CD4-positive, alpha-beta memory T cell (primary cell): ENCODE measurements at regions not wholly inside any gene's neighbourhood (a gene's known extent, or its start where the extent isn't known, plus 50 kb on each side); places are given as distances from the start of the nearest gene placed in this dataset.

Experiments
- CTCF ChIA-PET: fragments of 350-600 bp; sonication (Branson Sonifier 250); formaldehyde crosslinking; loops from one replicate; lab custom pipeline; 2021; ENCODE audit warnings: inconsistent platforms; ENCODE audit not compliant: partially characterized antibody; lab: Charles Lee
- POLR2A ChIA-PET: fragments of 350-600 bp; sonication (Branson Sonifier 250); formaldehyde crosslinking; loops from one replicate; lab custom pipeline; 2021; ENCODE audit not compliant: partially characterized antibody; lab: Charles Lee
- DNase-seq, 5 donors: peaks; one replicate each; pipeline versions ENCODE4 v3.0.0 to v3.0.0-alpha.2; 2020 to 2022; ENCODE audit warnings: mixed read lengths in 1 of 5
- H3K27ac ChIP-seq: one replicate; pipeline ENCODE4 v1.7.0; 2013; ENCODE audit warnings: low read depth, low read length
- H3K27me3 ChIP-seq: 2 replicates; pipeline ENCODE4 v1.7.0; 2013; ENCODE audit warnings: mild to moderate bottlenecking, low read length, moderate library complexity; ENCODE audit not compliant: insufficient read depth
- H3K36me3 ChIP-seq: 2 replicates; pipeline ENCODE4 v1.7.0; 2013; ENCODE audit warnings: mild to moderate bottlenecking, low read length, moderate library complexity; ENCODE audit not compliant: insufficient read depth
- H3K4me1 ChIP-seq: 2 replicates; pipeline ENCODE4 v1.7.0; 2013; ENCODE audit warnings: mild to moderate bottlenecking, low read length, moderate library complexity; ENCODE audit not compliant: insufficient read depth
- H3K4me3 ChIP-seq, 2 donors: one replicate each; pipeline ENCODE4 v1.7.0; 2013; ENCODE audit warnings: low read length in 2 of 2, mild to moderate bottlenecking in 1 of 2
- H3K9me3 ChIP-seq, 2 donors: one replicate each; pipeline ENCODE4 v1.7.0; 2013; ENCODE audit warnings: low read length in 2 of 2, control low read depth in 1 of 2; ENCODE audit not compliant: control insufficient read depth in 1 of 2
- H3K27ac Mint-ChIP-seq, 7 donors: one replicate each; pipeline ENCODE4 v1.8.0; 2020 to 2021; ENCODE audit warnings: mixed read lengths in 7 of 7, mild to moderate bottlenecking in 6 of 7, inconsistent platforms in 3 of 7, moderate library complexity in 3 of 7
- H3K27me3 Mint-ChIP-seq, 2 donors: one replicate each; pipeline ENCODE4 v1.8.0; 2020 to 2021; ENCODE audit warnings: mixed read lengths in 2 of 2
- H3K36me3 Mint-ChIP-seq, 2 donors: one replicate each; pipeline ENCODE4 v1.8.0; 2020 to 2021; ENCODE audit warnings: mixed read lengths in 2 of 2, inconsistent platforms in 1 of 2, mild to moderate bottlenecking in 1 of 2
- H3K4me1 Mint-ChIP-seq, 4 donors: one replicate each; pipeline ENCODE4 v1.8.0; 2020 to 2021; ENCODE audit warnings: mixed read lengths in 4 of 4, mild to moderate bottlenecking in 1 of 4
- H3K4me3 Mint-ChIP-seq, 8 donors: one replicate each; pipeline ENCODE4 v1.8.0; 2020 to 2021; ENCODE audit warnings: mixed read lengths in 8 of 8, mild to moderate bottlenecking in 7 of 8, moderate library complexity in 6 of 8, inconsistent platforms in 3 of 8
- H3K9me3 Mint-ChIP-seq, 8 donors: one replicate each; pipeline ENCODE4 v1.8.0; 2020 to 2021; ENCODE audit warnings: mixed read lengths in 8 of 8, mild to moderate bottlenecking in 5 of 8, inconsistent platforms in 3 of 8, moderate library complexity in 1 of 8
- intact Hi-C: fragments of 100-400 bp; cut with micrococcal nuclease; formaldehyde crosslinking; loops from one replicate; pipeline ENCODE4 v1.15.1; 2023

DNA sequence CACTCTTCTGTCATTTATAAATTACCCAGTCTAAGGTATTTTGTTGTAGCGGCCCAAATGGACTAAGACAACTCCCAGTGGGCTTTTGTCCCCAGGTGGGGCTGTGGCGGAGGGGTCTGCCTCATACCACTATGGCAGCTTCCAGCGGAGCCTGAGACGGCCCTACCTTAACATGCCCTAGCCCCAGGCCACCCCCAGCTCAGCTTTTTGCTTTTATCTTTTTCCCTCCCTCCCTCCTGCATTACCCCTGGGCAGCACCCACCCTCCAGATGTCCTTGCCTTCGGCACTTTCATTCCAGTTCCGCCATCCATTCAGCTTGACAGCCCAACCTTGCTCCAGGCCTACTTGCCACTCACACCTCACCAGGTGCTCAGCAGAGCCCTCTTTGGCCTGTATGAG, 307.3 kb downstream of the PTPRU start:
- ChIA-PET CTCF (no interaction called here), POLR2A (no interaction called here)
- H3K36me3 Mint-ChIP-seq, result no peaks in the 10 kb centered on the region
- H3K4me3 Mint-ChIP-seq, result no peak overlapping the region
- Histone ChIP-seq H3K4me3 (no peak overlapping the region), H3K27me3 (no peaks in the 10 kb centered on the region), H3K9me3 (no peaks in the 10 kb centered on the region), H3K27ac (no peak overlapping the region), H3K4me1 (no peaks in the 10 kb centered on the region), H3K36me3 (no peaks in the 10 kb centered on the region)
- no peak for DNase-seq
- peaks cover 0 to 3% (median 0%) of the 10 kb centered on the region in 8 donors for H3K9me3 Mint-ChIP-seq
- no peaks in the 10 kb centered on the region for H3K4me1 Mint-ChIP-seq
- H3K27ac Mint-ChIP-seq, result no peak overlapping the region
- H3K27me3 Mint-ChIP-seq, result peaks cover 0 to 5% of the 10 kb centered on the region in 2 donors
- intact Hi-C loops, result no loop called here

DNA sequence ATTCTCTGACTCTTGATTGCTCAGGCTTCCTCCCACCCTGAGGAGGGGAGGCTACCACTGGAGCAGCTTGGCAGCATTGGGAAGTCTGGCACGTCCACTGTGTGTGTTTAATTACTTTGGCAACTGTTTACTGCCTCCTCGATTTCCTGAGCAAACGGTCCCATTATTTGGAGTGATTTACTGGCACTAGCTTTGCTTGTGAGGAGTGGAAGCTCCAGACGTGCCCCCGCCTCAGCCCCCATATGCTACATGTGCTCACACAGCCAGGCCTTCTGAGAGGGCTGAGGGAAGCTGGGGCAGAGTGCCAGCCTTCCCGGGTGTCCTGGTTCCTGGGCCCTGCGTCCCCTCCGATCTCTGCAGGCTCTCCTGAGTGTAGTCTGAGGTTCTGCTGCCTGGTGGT, 306.2 kb downstream of the PTPRU start:
- ChIA-PET CTCF (no interaction called here), POLR2A (no interaction called here)
- Histone ChIP-seq H3K27ac (no peak overlapping the region), H3K27me3 (no peaks in the 10 kb centered on the region), H3K4me1 (no peaks in the 10 kb centered on the region), H3K4me3 (no peak overlapping the region), H3K9me3 (no peaks in the 10 kb centered on the region), H3K36me3 (no peaks in the 10 kb centered on the region)
- Mint-ChIP-seq H3K4me1 (no peaks in the 10 kb centered on the region), H3K27me3 (peaks cover 0 to 8% of the 10 kb centered on the region in 2 donors), H3K27ac (no peak overlapping the region), H3K9me3 (peaks cover 0 to 3% (median 0%) of the 10 kb centered on the region in 8 donors), H3K4me3 (no peak overlapping the region), H3K36me3 (no peaks in the 10 kb centered on the region)
- intact Hi-C loops, result no loop called here
- no peak for DNase-seq

DNA sequence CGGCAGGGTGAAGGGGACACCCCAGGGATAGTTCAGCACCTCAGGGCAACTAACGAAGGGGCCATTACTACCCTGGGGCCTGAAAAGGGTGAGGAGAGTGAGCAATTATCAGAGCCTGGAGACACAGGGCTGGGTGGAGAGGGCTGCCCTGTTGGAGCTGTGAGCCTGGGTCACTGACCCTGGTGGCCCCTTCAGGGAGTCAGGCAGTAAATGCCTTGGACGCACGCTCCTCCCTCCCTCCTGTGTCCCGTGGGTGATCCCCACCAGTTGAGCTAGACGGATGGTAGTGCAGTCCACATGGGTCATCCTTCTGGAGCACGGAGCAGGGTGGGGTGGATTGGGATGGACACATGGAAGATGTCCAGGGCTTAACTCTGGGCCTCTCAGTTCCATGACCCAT, 305.3 kb downstream of the PTPRU start:
- CTCF ChIA-PET, result no interaction called here
- H3K36me3 Mint-ChIP-seq, result no peaks in the 10 kb centered on the region

DNA sequence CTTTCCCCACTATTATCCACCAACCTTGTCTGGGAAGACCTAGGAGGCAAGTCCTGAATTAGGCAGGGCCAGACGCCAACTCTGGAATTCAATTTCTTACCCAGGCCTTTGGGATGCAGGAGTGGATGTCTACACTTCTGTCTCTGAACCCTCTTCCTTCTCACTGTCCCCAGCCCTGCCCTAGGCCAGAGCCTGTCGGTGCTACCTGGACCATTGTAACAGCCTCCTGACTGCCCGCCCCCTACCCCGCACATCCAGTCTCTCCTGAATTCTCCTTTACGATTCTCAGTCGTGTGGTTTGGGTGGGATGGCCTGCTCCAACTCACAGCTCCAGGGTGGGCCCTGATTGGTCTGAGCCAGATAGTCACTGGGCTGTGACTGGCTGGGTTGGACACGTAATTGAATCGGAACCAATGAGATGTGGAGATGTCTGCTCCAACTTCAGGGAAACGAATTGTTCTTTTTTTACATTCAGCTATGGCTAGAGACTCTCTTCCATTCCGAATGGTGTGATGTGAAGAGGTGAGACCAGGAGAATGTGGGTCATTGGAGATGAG, 304.6 kb downstream of the PTPRU start:
- Histone ChIP-seq H3K27me3 (no peaks in the 10 kb centered on the region), H3K36me3 (no peaks in the 10 kb centered on the region), H3K9me3 (no peaks in the 10 kb centered on the region), H3K4me3 (no peak overlapping the region), H3K4me1 (no peaks in the 10 kb centered on the region), H3K27ac (no peak overlapping the region)
- peaks cover 0 to 8% of the 10 kb centered on the region in 2 donors for H3K27me3 Mint-ChIP-seq
- DNase-seq, result no peak
- ChIA-PET POLR2A (no interaction called here), CTCF (no interaction called here)
- intact Hi-C loops, result no loop called here
- peaks cover 0 to 3% (median 0%) of the 10 kb centered on the region in 8 donors for H3K9me3 Mint-ChIP-seq
- H3K4me1 Mint-ChIP-seq, result no peaks in the 10 kb centered on the region
- no peak overlapping the region for H3K4me3 Mint-ChIP-seq
- H3K36me3 Mint-ChIP-seq, result no peaks in the 10 kb centered on the region
- no peak overlapping the region for H3K27ac Mint-ChIP-seq

More for the DNA sequence above, 305.3 kb downstream of the PTPRU start:
- Mint-ChIP-seq H3K4me1 (no peaks in the 10 kb centered on the region), H3K4me3 (no peak overlapping the region), H3K27ac (no peak overlapping the region), H3K9me3 (peaks cover 0 to 3% (median 0%) of the 10 kb centered on the region in 8 donors), H3K27me3 (peaks cover 0 to 8% of the 10 kb centered on the region in 2 donors)
- no peaks in the 10 kb centered on the region for H3K4me1 ChIP-seq
- no peaks in the 10 kb centered on the region for H3K27me3 ChIP-seq
- intact Hi-C loops, result no loop called here
- DNase-seq, result no peak
- POLR2A ChIA-PET, result no interaction called here
- no peaks in the 10 kb centered on the region for H3K36me3 ChIP-seq
- H3K4me3 ChIP-seq, result no peak overlapping the region
- H3K27ac ChIP-seq, result no peak overlapping the region
- H3K9me3 ChIP-seq, result no peaks in the 10 kb centered on the region

DNA sequence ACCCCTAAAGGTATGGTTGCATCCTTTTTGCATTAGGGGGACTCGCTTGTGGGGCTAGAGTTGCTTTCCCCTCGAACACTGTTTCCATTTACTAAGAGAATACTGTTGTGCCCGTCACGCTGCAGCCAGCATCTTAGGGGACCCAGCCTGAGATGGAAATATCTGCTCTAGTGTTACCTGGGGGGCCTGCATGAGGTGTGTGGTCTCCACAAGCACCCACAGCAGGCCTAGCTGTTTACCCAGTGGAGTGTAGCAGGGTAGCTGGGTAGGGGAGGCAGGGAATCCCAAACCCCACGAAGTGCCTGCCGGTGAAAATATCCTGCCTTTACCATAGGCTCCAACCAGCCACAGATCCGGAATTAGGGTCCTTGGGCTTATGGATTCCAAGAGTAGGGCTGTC, 303.6 kb downstream of the PTPRU start:
- H3K9me3 Mint-ChIP-seq, result peaks cover 0 to 3% (median 0%) of the 10 kb centered on the region in 8 donors

DNA sequence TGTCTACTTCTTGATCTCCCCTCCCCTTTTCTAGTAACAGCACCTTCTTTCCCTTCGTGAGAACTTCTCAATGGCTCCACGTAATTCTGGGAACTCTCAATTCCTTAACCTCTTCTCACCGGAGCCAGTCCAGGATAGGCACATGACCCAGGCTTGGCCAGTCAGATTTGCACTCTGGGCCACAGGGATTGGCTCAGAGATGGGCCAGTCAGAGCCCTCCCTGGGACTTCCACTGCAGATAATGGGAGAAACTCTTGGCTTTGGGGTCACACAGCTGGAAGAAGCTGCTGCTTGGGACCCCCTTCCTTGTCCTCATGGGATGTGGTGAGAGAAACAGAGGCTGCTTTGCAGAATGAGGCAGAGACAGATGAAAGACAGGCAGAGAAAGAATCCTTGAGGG, 302.3 kb downstream of the PTPRU start:
- Mint-ChIP-seq H3K9me3 (peaks cover 0 to 7% (median under 1%) of the 10 kb centered on the region in 8 donors), H3K36me3 (no peaks in the 10 kb centered on the region), H3K4me3 (no peak overlapping the region), H3K4me1 (no peaks in the 10 kb centered on the region), H3K27ac (no peak overlapping the region), H3K27me3 (peaks cover 0 to 6% of the 10 kb centered on the region in 2 donors)
- Histone ChIP-seq H3K4me1 (no peaks in the 10 kb centered on the region), H3K27me3 (no peaks in the 10 kb centered on the region), H3K27ac (no peak overlapping the region), H3K4me3 (no peak overlapping the region), H3K36me3 (no peaks in the 10 kb centered on the region), H3K9me3 (no peaks in the 10 kb centered on the region)
- CTCF ChIA-PET, result no interaction called here
- POLR2A ChIA-PET, result no interaction called here
- intact Hi-C loops, result no loop called here
- no peak for DNase-seq

More for the DNA sequence above, 303.6 kb downstream of the PTPRU start:
- Histone ChIP-seq H3K27ac (no peak overlapping the region), H3K9me3 (no peaks in the 10 kb centered on the region), H3K4me3 (no peak overlapping the region), H3K27me3 (no peaks in the 10 kb centered on the region), H3K4me1 (no peaks in the 10 kb centered on the region), H3K36me3 (no peaks in the 10 kb centered on the region)
- Mint-ChIP-seq H3K36me3 (no peaks in the 10 kb centered on the region), H3K27me3 (peaks cover 0 to 8% of the 10 kb centered on the region in 2 donors), H3K4me3 (no peak overlapping the region), H3K27ac (no peak overlapping the region), H3K4me1 (no peaks in the 10 kb centered on the region)
- intact Hi-C loops, result no loop called here
- no peak for DNase-seq
- CTCF ChIA-PET, result no interaction called here
- POLR2A ChIA-PET, result no interaction called here

DNA sequence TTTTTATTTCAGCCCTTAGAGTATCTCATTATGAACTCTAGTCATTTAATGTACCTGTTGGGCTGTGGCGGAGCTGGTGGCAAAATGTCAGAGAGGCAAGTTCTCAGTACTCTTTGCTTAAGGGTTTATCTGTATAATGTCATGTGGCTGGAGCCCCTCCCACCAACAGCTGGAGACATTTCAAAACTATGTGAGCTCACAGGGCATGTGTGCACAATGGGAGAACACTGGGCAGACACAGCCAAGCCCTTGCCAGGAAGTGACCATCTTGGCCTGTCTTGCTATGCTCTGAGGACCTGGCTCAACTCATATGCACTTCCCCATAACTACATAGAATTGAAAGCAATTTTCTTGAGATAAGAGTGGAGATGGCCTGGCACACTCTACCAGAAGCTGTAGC, 296.4 kb downstream of the PTPRU start:
- Mint-ChIP-seq H3K27ac (no peak overlapping the region), H3K27me3 (peaks cover 2 to 9% of the 10 kb centered on the region in 2 donors), H3K4me3 (no peak overlapping the region), H3K36me3 (no peaks in the 10 kb centered on the region), H3K4me1 (no peaks in the 10 kb centered on the region), H3K9me3 (peaks cover 0 to 35% (median 23%) of the 10 kb centered on the region in 8 donors)
- ChIA-PET POLR2A (no interaction called here), CTCF (no interaction called here)
- H3K36me3 ChIP-seq, result no peaks in the 10 kb centered on the region
- H3K27ac ChIP-seq, result no peak overlapping the region
- intact Hi-C loops, result no loop called here
- H3K4me3 ChIP-seq, result no peak overlapping the region
- no peaks in the 10 kb centered on the region for H3K4me1 ChIP-seq
- no peaks in the 10 kb centered on the region for H3K9me3 ChIP-seq
- H3K27me3 ChIP-seq, result no peaks in the 10 kb centered on the region
- no peak for DNase-seq

DNA sequence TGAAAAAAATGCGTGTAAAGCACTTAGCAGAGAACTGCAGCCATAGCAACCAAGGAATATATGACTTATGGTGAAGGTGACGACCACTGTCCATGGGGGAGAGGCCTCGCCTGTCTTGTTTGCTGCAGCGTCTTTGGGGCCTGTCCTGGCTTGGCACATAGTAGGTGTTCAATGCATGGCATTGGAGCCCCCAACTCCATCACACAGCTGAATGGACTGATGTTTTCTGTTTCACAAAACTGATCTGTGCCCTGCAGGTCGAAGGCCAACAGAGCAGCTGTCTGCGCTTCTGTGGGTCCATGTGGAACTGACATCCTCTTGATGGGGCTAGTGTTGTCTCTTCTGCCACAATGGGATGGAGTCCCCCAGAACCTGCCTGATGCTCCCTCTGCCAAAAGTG, 296.0 kb downstream of the PTPRU start:
- Mint-ChIP-seq H3K27me3 (peaks cover 2 to 10% of the 10 kb centered on the region in 2 donors), H3K27ac (no peak overlapping the region), H3K36me3 (no peaks in the 10 kb centered on the region), H3K9me3 (peaks cover 0 to 35% (median 23%) of the 10 kb centered on the region in 8 donors), H3K4me3 (no peak overlapping the region), H3K4me1 (no peaks in the 10 kb centered on the region)
- ChIA-PET CTCF (no interaction called here), POLR2A (no interaction called here)
- intact Hi-C loops, result no loop called here
- no peak overlapping the region for H3K4me3 ChIP-seq
- no peak overlapping the region for H3K27ac ChIP-seq
- DNase-seq, result no peak
- H3K36me3 ChIP-seq, result no peaks in the 10 kb centered on the region
- no peaks in the 10 kb centered on the region for H3K9me3 ChIP-seq
- H3K27me3 ChIP-seq, result no peaks in the 10 kb centered on the region
- no peaks in the 10 kb centered on the region for H3K4me1 ChIP-seq
